Muscle layer of colon (tissue), 2 donors: ENCODE measurements at regions not wholly inside any gene's neighbourhood (a gene's known extent, or its start where the extent isn't known, plus 50 kb on each side); places are given as distances from the start of the nearest gene placed in this dataset.
"Not testable (repeated sequence)": the region's sequence is repeated elsewhere in the genome, so short reads cannot be mapped to it uniquely, and the experiment has no call there.

Experiments used
- H3K27ac ChIP-seq: one replicate; pipeline ENCODE4 v1.7.0; 2013; ENCODE audit warnings: low read depth, mild to moderate bottlenecking, low read length, moderate library complexity
- H3K27me3 ChIP-seq, 2 donors: one replicate each; pipeline ENCODE4 v1.7.0; 2013; ENCODE audit warnings: low read length in 2 of 2, mild to moderate bottlenecking in 2 of 2; ENCODE audit not compliant: insufficient read depth in 2 of 2, control insufficient read depth in 1 of 2
- H3K36me3 ChIP-seq: one replicate; pipeline ENCODE4 v1.7.0; 2013; ENCODE audit warnings: mild to moderate bottlenecking, low read length; ENCODE audit not compliant: insufficient read depth
- H3K4me1 ChIP-seq: one replicate; pipeline ENCODE4 v1.7.0; 2013; ENCODE audit warnings: mild to moderate bottlenecking, low read length; ENCODE audit not compliant: insufficient read depth
- H3K4me3 ChIP-seq, 2 donors: one replicate each; pipeline ENCODE4 v1.7.0; 2013; ENCODE audit warnings: low read length in 2 of 2, low read depth in 1 of 2, mild to moderate bottlenecking in 1 of 2, moderate library complexity in 1 of 2
- H3K9ac ChIP-seq: one replicate; pipeline ENCODE4 v1.7.0; 2013; ENCODE audit warnings: low read length
- H3K9me3 ChIP-seq: one replicate; pipeline ENCODE4 v1.7.0; 2013; ENCODE audit warnings: mild to moderate bottlenecking, low read length
- donor health status: abdominal sarcoma.
- donor health status: Adenocarcinoma of cecum.

GRCh38 chr20:55342822-55343221, 662.5 kb downstream of the CBLN4 start:
- Histone ChIP-seq H3K4me1 (no peaks in the 10 kb centered on the region), H3K27me3 (no peaks in the 10 kb centered on the region), H3K27ac (no peak overlapping the region), H3K9me3 (no peaks in the 10 kb centered on the region), H3K4me3 (no peak overlapping the region), H3K36me3 (no peaks in the 10 kb centered on the region), H3K9ac (no peak overlapping the region)

GRCh38 chr20:55333798-55334197, 671.5 kb downstream of the CBLN4 start:
- H3K36me3 ChIP-seq, result no peaks in the 10 kb centered on the region
- H3K9ac ChIP-seq, result no peak overlapping the region
- no peak overlapping the region for H3K27ac ChIP-seq
- no peaks in the 10 kb centered on the region for H3K27me3 ChIP-seq
- no peak overlapping the region for H3K4me3 ChIP-seq
- H3K9me3 ChIP-seq, result no peaks in the 10 kb centered on the region
- no peaks in the 10 kb centered on the region for H3K4me1 ChIP-seq

GRCh38 chr20:55329108-55329507, 676.2 kb downstream of the CBLN4 start:
- Histone ChIP-seq H3K4me1 (no peaks in the 10 kb centered on the region), H3K36me3 (no peaks in the 10 kb centered on the region), H3K4me3 (no peak overlapping the region), H3K27ac (no peak overlapping the region), H3K27me3 (no peaks in the 10 kb centered on the region), H3K9ac (no peak overlapping the region), H3K9me3 (no peaks in the 10 kb centered on the region)

- H3K9me3 ChIP-seq, result no peaks in the 10 kb centered on the region
Measured at GRCh38 chr20:55322745-55323144, 682.6 kb downstream of the CBLN4 start.

GRCh38 chr20:55316753-55317152, 688.6 kb downstream of the CBLN4 start:
- H3K9me3 ChIP-seq, result no peaks in the 10 kb centered on the region
- no peak overlapping the region for H3K9ac ChIP-seq
- H3K4me3 ChIP-seq, result no peak overlapping the region
- no peak overlapping the region for H3K27ac ChIP-seq
- H3K4me1 ChIP-seq, result no peaks in the 10 kb centered on the region
- H3K27me3 ChIP-seq, result no peaks in the 10 kb centered on the region
- H3K36me3 ChIP-seq, result no peaks in the 10 kb centered on the region

More at GRCh38 chr20:55322745-55323144, 682.6 kb downstream of the CBLN4 start:
- Histone ChIP-seq H3K27ac (no peak overlapping the region), H3K4me3 (no peak overlapping the region), H3K36me3 (no peaks in the 10 kb centered on the region), H3K27me3 (no peaks in the 10 kb centered on the region), H3K9ac (no peak overlapping the region), H3K4me1 (no peaks in the 10 kb centered on the region)

GRCh38 chr20:55310844-55311243, 694.5 kb downstream of the CBLN4 start:
- H3K27ac ChIP-seq, H3K9ac ChIP-seq, H3K4me1 ChIP-seq, H3K4me3 ChIP-seq, H3K36me3 ChIP-seq, H3K27me3 ChIP-seq, H3K9me3 ChIP-seq: not testable (repeated sequence)

GRCh38 chr20:55291261-55291660, 714.1 kb downstream of the CBLN4 start:
- H3K9ac ChIP-seq, result no peak overlapping the region
- H3K9me3 ChIP-seq, result no peaks in the 10 kb centered on the region
- H3K4me1 ChIP-seq, result no peaks in the 10 kb centered on the region
- H3K27me3 ChIP-seq, result no peaks in the 10 kb centered on the region
- no peak overlapping the region for H3K4me3 ChIP-seq
- no peak overlapping the region for H3K27ac ChIP-seq
- no peaks in the 10 kb centered on the region for H3K36me3 ChIP-seq

GRCh38 chr20:55283889-55284288, 721.4 kb downstream of the CBLN4 start:
- Histone ChIP-seq H3K4me3 (no peak overlapping the region), H3K27ac (no peak overlapping the region), H3K4me1 (no peaks in the 10 kb centered on the region), H3K36me3 (no peaks in the 10 kb centered on the region), H3K9ac (no peak overlapping the region), H3K9me3 (no peaks in the 10 kb centered on the region), H3K27me3 (no peaks in the 10 kb centered on the region)

- Histone ChIP-seq H3K36me3 (no peaks in the 10 kb centered on the region), H3K27ac (no peak overlapping the region), H3K9ac (no peak overlapping the region), H3K9me3 (no peaks in the 10 kb centered on the region), H3K4me1 (no peaks in the 10 kb centered on the region), H3K27me3 (no peaks in the 10 kb centered on the region), H3K4me3 (no peak overlapping the region)
Measured at GRCh38 chr20:55273149-55273548, 732.2 kb downstream of the CBLN4 start.

- no peak overlapping the region for H3K27ac ChIP-seq
- no peaks in the 10 kb centered on the region for H3K27me3 ChIP-seq
- no peaks in the 10 kb centered on the region for H3K36me3 ChIP-seq
- no peaks in the 10 kb centered on the region for H3K9me3 ChIP-seq
- H3K9ac ChIP-seq, result no peak overlapping the region
- no peak overlapping the region for H3K4me3 ChIP-seq
- H3K4me1 ChIP-seq, result no peaks in the 10 kb centered on the region
Measured at GRCh38 chr20:55271371-55271770, 733.9 kb downstream of the CBLN4 start.

GRCh38 chr20:55269913-55270312, 735.4 kb downstream of the CBLN4 start:
- no peak overlapping the region for H3K4me3 ChIP-seq
- H3K36me3 ChIP-seq, result no peaks in the 10 kb centered on the region
- H3K4me1 ChIP-seq, result no peaks in the 10 kb centered on the region
- H3K9ac ChIP-seq, result no peak overlapping the region
- H3K27ac ChIP-seq, result no peak overlapping the region
- H3K27me3 ChIP-seq, result no peaks in the 10 kb centered on the region
- H3K9me3 ChIP-seq, result no peaks in the 10 kb centered on the region

GRCh38 chr20:55266361-55266760, 739.0 kb downstream of the CBLN4 start:
- H3K4me3 ChIP-seq, result no peak overlapping the region
- no peaks in the 10 kb centered on the region for H3K9me3 ChIP-seq
- H3K27ac ChIP-seq, result no peak overlapping the region
- H3K36me3 ChIP-seq, result no peaks in the 10 kb centered on the region
- no peaks in the 10 kb centered on the region for H3K27me3 ChIP-seq
- no peaks in the 10 kb centered on the region for H3K4me1 ChIP-seq
- H3K9ac ChIP-seq, result no peak overlapping the region
